ENCODE measurements at regions not wholly inside any gene's neighbourhood (a gene's known extent, or its start where the extent isn't known, plus 50 kb on each side); places are given as distances from the start of the nearest gene placed in this dataset.

DNA sequence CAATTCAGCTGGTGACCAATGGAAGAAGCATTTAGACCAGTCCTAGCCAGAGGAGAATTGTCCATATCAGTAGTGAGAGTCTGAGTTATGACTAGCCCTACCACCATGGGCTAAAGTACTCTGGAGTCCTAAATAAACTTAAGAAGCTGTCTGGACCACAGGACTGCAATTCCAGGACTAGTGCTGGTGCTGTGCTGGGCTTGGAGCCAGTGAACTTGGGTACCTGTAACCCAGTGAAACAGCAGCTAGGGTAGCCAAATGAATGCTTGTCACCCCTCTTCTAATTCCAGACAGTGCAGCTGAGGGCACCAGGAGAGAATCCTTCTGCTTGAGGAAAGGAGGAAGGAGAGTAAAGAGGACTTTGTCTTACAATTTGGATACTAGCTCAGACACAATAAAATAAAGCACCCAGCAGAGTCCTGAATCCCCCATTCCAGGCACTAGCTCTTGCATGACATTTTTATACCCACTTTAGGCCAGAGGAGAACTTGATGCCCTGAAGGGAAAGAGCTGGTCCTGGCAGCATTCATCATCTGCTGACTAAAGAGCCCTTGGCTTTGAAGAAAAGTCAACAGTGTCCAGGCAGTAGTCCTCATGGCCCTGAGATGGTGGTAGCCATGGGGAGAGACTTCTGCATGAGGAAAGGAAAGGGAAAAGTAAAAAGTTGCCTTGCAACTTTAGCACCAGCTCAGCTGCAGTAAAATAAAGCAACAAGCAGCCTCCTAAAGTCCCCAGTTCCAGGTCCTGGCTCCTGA, 2675.7 kb downstream of the PCDH7 start:
- no peaks in the 10 kb centered on the region for H3K27me3 ChIP-seq
- no peak overlapping the region for H3K27ac ChIP-seq (replicated peaks in 1 of 4)
- H3K4me1 ChIP-seq: no peaks in the 10 kb centered on the region
- H3K9me3 ChIP-seq: peaks cover 0 to 5% (median 0%) of the 10 kb centered on the region in 4 donors
- no peak for DNase-seq (ENCODE audit: extremely low spot score)
- TF ChIP-seq EP300 (IDR thresholded peaks at IDR 0.05) (no peak), POLR2AphosphoS5 (IDR thresholded peaks at IDR 0.05) (no peak), POLR2A (IDR thresholded peaks at IDR 0.05; ENCODE audit: low read depth) (no peak)
- TF ChIP-seq, protein P1, sequence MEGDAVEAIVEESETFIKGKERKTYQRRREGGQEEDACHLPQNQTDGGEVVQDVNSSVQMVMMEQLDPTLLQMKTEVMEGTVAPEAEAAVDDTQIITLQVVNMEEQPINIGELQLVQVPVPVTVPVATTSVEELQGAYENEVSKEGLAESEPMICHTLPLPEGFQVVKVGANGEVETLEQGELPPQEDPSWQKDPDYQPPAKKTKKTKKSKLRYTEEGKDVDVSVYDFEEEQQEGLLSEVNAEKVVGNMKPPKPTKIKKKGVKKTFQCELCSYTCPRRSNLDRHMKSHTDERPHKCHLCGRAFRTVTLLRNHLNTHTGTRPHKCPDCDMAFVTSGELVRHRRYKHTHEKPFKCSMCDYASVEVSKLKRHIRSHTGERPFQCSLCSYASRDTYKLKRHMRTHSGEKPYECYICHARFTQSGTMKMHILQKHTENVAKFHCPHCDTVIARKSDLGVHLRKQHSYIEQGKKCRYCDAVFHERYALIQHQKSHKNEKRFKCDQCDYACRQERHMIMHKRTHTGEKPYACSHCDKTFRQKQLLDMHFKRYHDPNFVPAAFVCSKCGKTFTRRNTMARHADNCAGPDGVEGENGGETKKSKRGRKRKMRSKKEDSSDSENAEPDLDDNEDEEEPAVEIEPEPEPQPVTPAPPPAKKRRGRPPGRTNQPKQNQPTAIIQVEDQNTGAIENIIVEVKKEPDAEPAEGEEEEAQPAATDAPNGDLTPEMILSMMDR (IDR thresholded peaks at IDR 0.05): no peak
- no peaks in the 10 kb centered on the region for H3K36me3 ChIP-seq
- no peak overlapping the region for H3K4me3 ChIP-seq
- intact Hi-C loops (cut with DNase I): no loop called here

DNA sequence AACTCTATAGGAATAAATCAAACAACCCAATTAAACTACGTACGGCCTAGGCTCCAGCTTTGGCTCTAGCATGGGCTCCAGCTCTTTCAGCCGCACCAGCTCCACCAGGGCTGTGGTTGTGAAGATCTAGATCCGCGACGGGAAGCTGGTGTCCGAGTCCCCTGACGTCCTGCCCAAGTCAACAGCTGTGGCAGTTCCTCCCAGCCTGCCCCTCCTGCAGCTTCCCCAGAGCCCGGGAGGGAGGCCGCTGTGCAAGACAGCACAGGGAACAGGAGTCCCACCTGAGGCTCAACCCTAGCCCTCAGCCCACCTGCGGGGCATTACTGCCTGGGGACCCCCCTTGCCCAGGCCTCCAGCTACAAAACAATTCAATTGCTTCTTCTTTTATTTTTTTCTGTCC, 2680.3 kb downstream of the PCDH7 start:
- DNase-seq (ENCODE audit: extremely low spot score): no peak
- H3K9me3 ChIP-seq: peaks cover 0 to 5% (median 0%) of the 10 kb centered on the region in 4 donors
- WGBS: 87% methylated on average over 10 of the region's 11 CpGs
- no peak overlapping the region for H3K4me3 ChIP-seq
- no peak overlapping the region for H3K27ac ChIP-seq (replicated peaks in 1 of 4)
- no peaks in the 10 kb centered on the region for H3K4me1 ChIP-seq
- no peak for TF ChIP-seq POLR2A (IDR thresholded peaks at IDR 0.05; ENCODE audit: low read depth)
- TF ChIP-seq EP300 (IDR thresholded peaks at IDR 0.05): no peak
- TF ChIP-seq, protein P1 (IDR thresholded peaks at IDR 0.05): no peak
- TF ChIP-seq POLR2AphosphoS5 (IDR thresholded peaks at IDR 0.05): no peak
- no peaks in the 10 kb centered on the region for H3K36me3 ChIP-seq
- no peaks in the 10 kb centered on the region for H3K27me3 ChIP-seq
- intact Hi-C loops (cut with DNase I): no loop called here

DNA sequence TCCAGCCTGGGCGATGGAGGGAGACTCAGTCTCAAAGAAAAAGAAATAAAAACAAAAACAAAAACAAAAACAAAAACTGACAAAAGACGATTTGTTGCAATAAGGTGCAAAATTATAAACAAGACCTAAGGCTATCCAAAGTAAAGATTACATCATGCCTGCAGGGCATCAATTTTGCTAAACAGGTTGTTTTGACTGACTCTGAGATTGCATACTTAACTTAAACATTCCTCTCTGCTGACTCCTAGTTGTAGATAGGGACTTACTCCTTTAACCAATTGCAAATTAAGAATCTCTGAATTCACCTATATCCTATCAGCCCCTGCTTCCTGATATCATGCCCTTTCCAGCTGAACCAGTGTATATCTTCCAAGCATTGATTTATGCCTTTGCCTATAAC, 2687.3 kb downstream of the PCDH7 start:
- Histone ChIP-seq H3K4me3 (no peak overlapping the region), H3K27me3 (no peaks in the 10 kb centered on the region), H3K36me3 (no peaks in the 10 kb centered on the region), H3K4me1 (no peaks in the 10 kb centered on the region), H3K27ac (replicated peaks in 1 of 4) (no peak overlapping the region), H3K9me3 (peaks cover 0 to 3% (median 0%) of the 10 kb centered on the region in 4 donors)
- intact Hi-C loops (cut with DNase I): no loop called here
- 79% methylated on average over 2 of the region's 2 CpGs for WGBS
- TF ChIP-seq EP300 (IDR thresholded peaks at IDR 0.05) (no peak), POLR2AphosphoS5 (IDR thresholded peaks at IDR 0.05) (no peak)
- TF ChIP-seq, protein P1 (IDR thresholded peaks at IDR 0.05): no peak
- no peak for DNase-seq (ENCODE audit: extremely low spot score)

DNA sequence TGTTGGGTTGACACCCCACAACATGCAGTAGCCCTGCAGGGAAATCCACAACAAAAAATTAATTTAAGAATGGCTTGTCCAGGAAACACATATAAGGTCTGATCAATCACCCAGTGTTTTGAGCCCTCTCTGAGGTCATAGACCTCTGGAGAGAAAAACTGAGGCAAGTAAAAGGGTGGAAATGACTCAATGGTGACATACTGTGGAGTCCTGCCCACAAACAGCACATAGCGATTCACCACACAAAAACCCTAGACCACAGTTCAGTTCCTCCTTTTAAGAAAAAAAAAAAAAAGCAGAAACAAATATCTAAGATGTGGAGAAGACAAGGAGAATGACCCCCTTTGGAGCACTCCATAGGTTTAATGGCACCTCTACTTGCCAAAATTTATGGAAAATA, 2691.0 kb downstream of the PCDH7 start:
- Histone ChIP-seq H3K4me3 (no peak overlapping the region), H3K9me3 (peaks cover 0 to 3% (median 0%) of the 10 kb centered on the region in 4 donors), H3K27ac (replicated peaks in 1 of 4) (no peak overlapping the region), H3K36me3 (no peaks in the 10 kb centered on the region), H3K27me3 (no peaks in the 10 kb centered on the region), H3K4me1 (no peaks in the 10 kb centered on the region)
- TF ChIP-seq POLR2A (IDR thresholded peaks at IDR 0.05; ENCODE audit: low read depth) (no peak), POLR2AphosphoS5 (IDR thresholded peaks at IDR 0.05) (no peak), EP300 (IDR thresholded peaks at IDR 0.05) (no peak)
- TF ChIP-seq, protein P1 (IDR thresholded peaks at IDR 0.05): no peak
- WGBS: 68% methylated on average over 1 of the region's 1 CpG
- intact Hi-C loops (cut with DNase I): no loop called here
- no peak for DNase-seq (ENCODE audit: extremely low spot score)

- TF ChIP-seq POLR2AphosphoS5 (IDR thresholded peaks at IDR 0.05) (no peak), EP300 (IDR thresholded peaks at IDR 0.05) (no peak), POLR2A (IDR thresholded peaks at IDR 0.05; ENCODE audit: low read depth) (no peak)
- TF ChIP-seq, protein P1 (IDR thresholded peaks at IDR 0.05): no peak
- H3K27me3 ChIP-seq: no peaks in the 10 kb centered on the region
- H3K4me1 ChIP-seq: no peaks in the 10 kb centered on the region
- H3K27ac ChIP-seq (replicated peaks in 1 of 4): no peak overlapping the region
- H3K4me3 ChIP-seq: no peak overlapping the region
- intact Hi-C loops (cut with DNase I): no loop called here
- WGBS: 91% methylated on average over 3 of the region's 3 CpGs
- no peak for DNase-seq (ENCODE audit: extremely low spot score)
- H3K36me3 ChIP-seq: no peaks in the 10 kb centered on the region
- H3K9me3 ChIP-seq: no peaks in the 10 kb centered on the region
These were observed 2701.7 kb downstream of the PCDH7 start for GRCh38 chr4:33421887-33422286.
